GM23338 (cell line): ENCODE measurements at regions not wholly inside any gene's neighbourhood (a gene's known extent, or its start where the extent isn't known, plus 50 kb on each side); places are given as distances from the start of the nearest gene placed in this dataset.

Source experiments
- CREB1 ChIP-seq: fragments of 250-450 bp; sonication (Bioruptor Pico); IDR thresholded peaks from 2 replicates; pipeline ENCODE4 v1.5.0; 2020; ENCODE audit warnings: low read depth, mild to moderate bottlenecking, moderate library complexity
- NANOG ChIP-seq: IDR thresholded peaks from 2 replicates; pipeline ENCODE4 v1.6.1; 2016; ENCODE audit warnings: antibody characterized with exemption, borderline replicate concordance
- POLR2AphosphoS5 ChIP-seq: IDR thresholded peaks from 2 replicates; pipeline ENCODE4 v1.6.1; 2016; ENCODE audit warnings: antibody characterized with exemption, low read depth
- ZNF331 ChIP-seq: fragments of 250-450 bp; sonication (Bioruptor Pico); IDR thresholded peaks from 2 replicates; pipeline ENCODE4 v1.5.0; 2020; ENCODE audit warnings: low read depth, mild to moderate bottlenecking, moderate library complexity
- TF ChIP-seq, protein P1 (sequence below), 2 experiments: fragments of 200-600 bp in 1 of 2; sonication (generic) in 1 of 2; conservative IDR thresholded peaks; 2 replicates each; pipeline versions ENCODE4 v1.5.1 to v1.6.1; 2016 to 2017; ENCODE audit warnings: antibody characterized with exemption in 2 of 2, low read depth in 2 of 2, mild to moderate bottlenecking in 2 of 2, moderate library complexity in 1 of 2
- TF ChIP-seq, protein P2 (sequence below): IDR thresholded peaks from one replicate; pipeline ENCODE4 v1.6.1; 2018; ENCODE audit warnings: antibody characterized with exemption; ENCODE audit not compliant: unreplicated experiment

DNA sequence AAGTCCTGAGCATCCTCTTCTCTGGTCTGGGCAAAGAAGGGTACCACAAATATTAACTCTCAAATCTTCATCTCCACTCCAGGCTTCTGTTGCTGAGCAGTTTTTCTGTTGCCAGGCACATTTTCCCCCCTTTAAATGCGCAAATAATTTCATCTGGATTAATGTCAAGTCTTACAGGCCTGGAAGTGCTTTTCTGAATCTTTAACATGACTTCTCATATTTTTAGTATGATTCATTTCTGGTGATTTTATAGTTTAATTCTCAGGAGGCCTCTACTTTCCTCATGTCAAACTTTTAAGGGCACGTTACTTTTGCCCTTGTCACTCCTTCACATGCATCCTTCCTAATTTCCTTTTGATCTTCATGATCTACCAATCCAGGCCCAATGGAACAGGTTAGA lies 510.2 kb downstream of the METTL15 start:
- TF ChIP-seq, protein P1, sequence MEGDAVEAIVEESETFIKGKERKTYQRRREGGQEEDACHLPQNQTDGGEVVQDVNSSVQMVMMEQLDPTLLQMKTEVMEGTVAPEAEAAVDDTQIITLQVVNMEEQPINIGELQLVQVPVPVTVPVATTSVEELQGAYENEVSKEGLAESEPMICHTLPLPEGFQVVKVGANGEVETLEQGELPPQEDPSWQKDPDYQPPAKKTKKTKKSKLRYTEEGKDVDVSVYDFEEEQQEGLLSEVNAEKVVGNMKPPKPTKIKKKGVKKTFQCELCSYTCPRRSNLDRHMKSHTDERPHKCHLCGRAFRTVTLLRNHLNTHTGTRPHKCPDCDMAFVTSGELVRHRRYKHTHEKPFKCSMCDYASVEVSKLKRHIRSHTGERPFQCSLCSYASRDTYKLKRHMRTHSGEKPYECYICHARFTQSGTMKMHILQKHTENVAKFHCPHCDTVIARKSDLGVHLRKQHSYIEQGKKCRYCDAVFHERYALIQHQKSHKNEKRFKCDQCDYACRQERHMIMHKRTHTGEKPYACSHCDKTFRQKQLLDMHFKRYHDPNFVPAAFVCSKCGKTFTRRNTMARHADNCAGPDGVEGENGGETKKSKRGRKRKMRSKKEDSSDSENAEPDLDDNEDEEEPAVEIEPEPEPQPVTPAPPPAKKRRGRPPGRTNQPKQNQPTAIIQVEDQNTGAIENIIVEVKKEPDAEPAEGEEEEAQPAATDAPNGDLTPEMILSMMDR (conservative IDR thresholded peaks at IDR 0.05; ENCODE audit: low read depth in 2 of 2) = no peak
- TF ChIP-seq NANOG (no peak), ZNF331 (no peak), POLR2AphosphoS5 (no peak), CREB1 (no peak)
- TF ChIP-seq, protein P2, sequence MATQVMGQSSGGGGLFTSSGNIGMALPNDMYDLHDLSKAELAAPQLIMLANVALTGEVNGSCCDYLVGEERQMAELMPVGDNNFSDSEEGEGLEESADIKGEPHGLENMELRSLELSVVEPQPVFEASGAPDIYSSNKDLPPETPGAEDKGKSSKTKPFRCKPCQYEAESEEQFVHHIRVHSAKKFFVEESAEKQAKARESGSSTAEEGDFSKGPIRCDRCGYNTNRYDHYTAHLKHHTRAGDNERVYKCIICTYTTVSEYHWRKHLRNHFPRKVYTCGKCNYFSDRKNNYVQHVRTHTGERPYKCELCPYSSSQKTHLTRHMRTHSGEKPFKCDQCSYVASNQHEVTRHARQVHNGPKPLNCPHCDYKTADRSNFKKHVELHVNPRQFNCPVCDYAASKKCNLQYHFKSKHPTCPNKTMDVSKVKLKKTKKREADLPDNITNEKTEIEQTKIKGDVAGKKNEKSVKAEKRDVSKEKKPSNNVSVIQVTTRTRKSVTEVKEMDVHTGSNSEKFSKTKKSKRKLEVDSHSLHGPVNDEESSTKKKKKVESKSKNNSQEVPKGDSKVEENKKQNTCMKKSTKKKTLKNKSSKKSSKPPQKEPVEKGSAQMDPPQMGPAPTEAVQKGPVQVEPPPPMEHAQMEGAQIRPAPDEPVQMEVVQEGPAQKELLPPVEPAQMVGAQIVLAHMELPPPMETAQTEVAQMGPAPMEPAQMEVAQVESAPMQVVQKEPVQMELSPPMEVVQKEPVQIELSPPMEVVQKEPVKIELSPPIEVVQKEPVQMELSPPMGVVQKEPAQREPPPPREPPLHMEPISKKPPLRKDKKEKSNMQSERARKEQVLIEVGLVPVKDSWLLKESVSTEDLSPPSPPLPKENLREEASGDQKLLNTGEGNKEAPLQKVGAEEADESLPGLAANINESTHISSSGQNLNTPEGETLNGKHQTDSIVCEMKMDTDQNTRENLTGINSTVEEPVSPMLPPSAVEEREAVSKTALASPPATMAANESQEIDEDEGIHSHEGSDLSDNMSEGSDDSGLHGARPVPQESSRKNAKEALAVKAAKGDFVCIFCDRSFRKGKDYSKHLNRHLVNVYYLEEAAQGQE = no peak
